ENCODE measurements at regions not wholly inside any gene's neighbourhood (a gene's known extent, or its start where the extent isn't known, plus 50 kb on each side); places are given as distances from the start of the nearest gene placed in this dataset.

DNA sequence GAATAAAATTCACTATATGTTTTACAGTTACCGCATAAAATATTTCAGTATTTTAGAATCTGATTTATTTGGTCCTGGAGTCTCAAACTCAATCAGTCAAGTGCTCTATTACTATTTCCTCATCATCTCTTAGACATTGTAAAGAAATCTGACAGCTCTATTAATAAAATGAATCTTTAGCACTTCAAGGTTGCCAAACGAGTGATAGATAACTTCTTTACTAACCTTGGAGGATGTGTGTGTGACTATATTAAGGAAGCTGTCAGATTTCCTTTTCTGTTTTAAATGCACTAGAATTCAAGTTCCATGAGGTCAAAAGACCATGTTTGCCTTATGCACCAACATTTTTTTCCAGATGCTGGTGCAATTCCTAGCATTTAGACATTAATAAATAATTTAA is 389.8 kb upstream of the AZI2 start:
- TF ChIP-seq, protein P1, sequence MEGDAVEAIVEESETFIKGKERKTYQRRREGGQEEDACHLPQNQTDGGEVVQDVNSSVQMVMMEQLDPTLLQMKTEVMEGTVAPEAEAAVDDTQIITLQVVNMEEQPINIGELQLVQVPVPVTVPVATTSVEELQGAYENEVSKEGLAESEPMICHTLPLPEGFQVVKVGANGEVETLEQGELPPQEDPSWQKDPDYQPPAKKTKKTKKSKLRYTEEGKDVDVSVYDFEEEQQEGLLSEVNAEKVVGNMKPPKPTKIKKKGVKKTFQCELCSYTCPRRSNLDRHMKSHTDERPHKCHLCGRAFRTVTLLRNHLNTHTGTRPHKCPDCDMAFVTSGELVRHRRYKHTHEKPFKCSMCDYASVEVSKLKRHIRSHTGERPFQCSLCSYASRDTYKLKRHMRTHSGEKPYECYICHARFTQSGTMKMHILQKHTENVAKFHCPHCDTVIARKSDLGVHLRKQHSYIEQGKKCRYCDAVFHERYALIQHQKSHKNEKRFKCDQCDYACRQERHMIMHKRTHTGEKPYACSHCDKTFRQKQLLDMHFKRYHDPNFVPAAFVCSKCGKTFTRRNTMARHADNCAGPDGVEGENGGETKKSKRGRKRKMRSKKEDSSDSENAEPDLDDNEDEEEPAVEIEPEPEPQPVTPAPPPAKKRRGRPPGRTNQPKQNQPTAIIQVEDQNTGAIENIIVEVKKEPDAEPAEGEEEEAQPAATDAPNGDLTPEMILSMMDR (IDR thresholded peaks at IDR 0.05 in 4 of 5, conservative IDR thresholded peaks at IDR 0.05 in 1 of 5) = no peak
- no peak for TF ChIP-seq POLR2A (IDR thresholded peaks at IDR 0.05)

Measured in gastrocnemius medialis (tissue), 4 donors.